HFFc6 (cell line): ENCODE measurements at regions not wholly inside any gene's neighbourhood (a gene's known extent, or its start where the extent isn't known, plus 50 kb on each side); places are given as distances from the start of the nearest gene placed in this dataset.

Experiments used
- DNase-seq: peaks from one replicate; pipeline ENCODE4 v3.0.0-alpha.2; 2018
- H3K27ac Mint-ChIP-seq: 2 replicates; pipeline ENCODE4 v1.8.0; 2020; ENCODE audit warnings: mild to moderate bottlenecking, mixed read lengths
- H3K27me3 Mint-ChIP-seq: 2 replicates; pipeline ENCODE4 v1.8.0; 2021; ENCODE audit warnings: mild to moderate bottlenecking, moderate library complexity, mixed read lengths; ENCODE audit not compliant: insufficient read depth
- H3K36me3 Mint-ChIP-seq: 2 replicates; pipeline ENCODE4 v1.8.0; 2021; ENCODE audit warnings: low read depth, mixed read lengths
- H3K4me1 Mint-ChIP-seq: 2 replicates; pipeline ENCODE4 v1.8.0; 2020; ENCODE audit warnings: low read depth, mixed read lengths
- H3K4me3 Mint-ChIP-seq: 2 replicates; pipeline ENCODE4 v1.8.0; 2020; ENCODE audit warnings: mild to moderate bottlenecking, moderate library complexity, mixed read lengths
- H3K9me3 Mint-ChIP-seq: 2 replicates; pipeline ENCODE4 v1.8.0; 2020; ENCODE audit warnings: mild to moderate bottlenecking, mixed read lengths
- CTCF ChIP-seq: fragments of 200-600 bp; sonication (generic); IDR thresholded peaks from 2 replicates; pipeline ENCODE4 v1.5.0; 2021; ENCODE audit warnings: antibody characterized with exemption, mild to moderate bottlenecking

- Mint-ChIP-seq H3K27me3 (peaks cover 2% of the 10 kb centered on the region), H3K4me1 (no peaks in the 10 kb centered on the region), H3K9me3 (peaks cover 25% of the 10 kb centered on the region), H3K27ac (no peak overlapping the region), H3K36me3 (peaks cover 4% of the 10 kb centered on the region; the same call in 1 of the 2 replicates), H3K4me3 (no peak overlapping the region)
- TF ChIP-seq CTCF = no peak
- DNase-seq = no peak
Measured at GRCh38 chr7:26590709-26591108, 273.7 kb downstream of the SKAP2 start.

GRCh38 chr7:26592011-26592410 lies 272.4 kb downstream of the SKAP2 start:
- H3K9me3 Mint-ChIP-seq = peaks cover 25% of the 10 kb centered on the region
- H3K27ac Mint-ChIP-seq = no peak overlapping the region
- no peak for TF ChIP-seq CTCF
- peaks cover 4% of the 10 kb centered on the region; the same call in 1 of the 2 replicates for H3K36me3 Mint-ChIP-seq
- peaks cover 2% of the 10 kb centered on the region for H3K27me3 Mint-ChIP-seq
- H3K4me1 Mint-ChIP-seq = no peaks in the 10 kb centered on the region
- no peak for DNase-seq
- H3K4me3 Mint-ChIP-seq = no peak overlapping the region

- DNase-seq = no peak
- TF ChIP-seq CTCF = no peak
- Mint-ChIP-seq H3K36me3 (peaks cover 2% of the 10 kb centered on the region; the same call in 1 of the 2 replicates), H3K4me1 (no peaks in the 10 kb centered on the region), H3K27me3 (peaks cover 2% of the 10 kb centered on the region), H3K9me3 (peaks cover 22% of the 10 kb centered on the region), H3K27ac (no peak overlapping the region), H3K4me3 (no peak overlapping the region)
Measured at GRCh38 chr7:26593393-26593792, 271.0 kb downstream of the SKAP2 start.

- H3K4me3 Mint-ChIP-seq = no peak overlapping the region
- H3K4me1 Mint-ChIP-seq = no peaks in the 10 kb centered on the region
- no peak for TF ChIP-seq CTCF
- DNase-seq = no peak
- H3K27me3 Mint-ChIP-seq = peaks cover 2% of the 10 kb centered on the region
- peaks cover 17% of the 10 kb centered on the region for H3K9me3 Mint-ChIP-seq
- H3K27ac Mint-ChIP-seq = no peak overlapping the region
- H3K36me3 Mint-ChIP-seq = no peaks in the 10 kb centered on the region
Measured at GRCh38 chr7:26593896-26594295, 270.5 kb downstream of the SKAP2 start.

GRCh38 chr7:26594553-26594952 lies 269.8 kb downstream of the SKAP2 start:
- no peak overlapping the region for H3K27ac Mint-ChIP-seq
- H3K9me3 Mint-ChIP-seq = peaks cover 17% of the 10 kb centered on the region
- no peaks in the 10 kb centered on the region for H3K36me3 Mint-ChIP-seq
- H3K27me3 Mint-ChIP-seq = peaks cover 2% of the 10 kb centered on the region
- TF ChIP-seq CTCF = no peak
- no peak overlapping the region for H3K4me3 Mint-ChIP-seq
- DNase-seq = no peak
- no peaks in the 10 kb centered on the region for H3K4me1 Mint-ChIP-seq

GRCh38 chr7:26598867-26599266 lies 265.5 kb downstream of the SKAP2 start:
- peaks cover 6% of the 10 kb centered on the region for H3K9me3 Mint-ChIP-seq
- no peaks in the 10 kb centered on the region; the same call in 1 of the 2 replicates for H3K27me3 Mint-ChIP-seq
- no peaks in the 10 kb centered on the region for H3K36me3 Mint-ChIP-seq
- no peaks in the 10 kb centered on the region for H3K4me1 Mint-ChIP-seq
- TF ChIP-seq CTCF = no peak
- DNase-seq = no peak
- no peak overlapping the region for H3K4me3 Mint-ChIP-seq
- H3K27ac Mint-ChIP-seq = no peak overlapping the region
